HEK293 (cell line): ENCODE measurements at regions not wholly inside any gene's neighbourhood (a gene's known extent, or its start where the extent isn't known, plus 50 kb on each side); places are given as distances from the start of the nearest gene placed in this dataset.

Source experiments
- YY1 ChIP-seq: fragments of 450-650 bp; formaldehyde crosslinking; IDR thresholded peaks from 2 replicates; pipeline ENCODE4 v1.5.1; 2018; ENCODE audit warnings: missing biosample characterization, missing genetic modification characterization
- ZNF223 ChIP-seq: fragments of 450-650 bp; formaldehyde crosslinking; IDR thresholded peaks from 2 replicates; pipeline ENCODE4 v1.5.1; 2016; ENCODE audit warnings: missing biosample characterization, missing genetic modification characterization
- ZNF239 ChIP-seq: fragments of 450-650 bp; formaldehyde crosslinking; IDR thresholded peaks from 2 replicates; pipeline ENCODE4 v1.5.1; 2016; ENCODE audit warnings: missing biosample characterization, missing genetic modification characterization
- TF ChIP-seq, protein P1 (sequence below): fragments of 450-650 bp; formaldehyde crosslinking; IDR thresholded peaks from 2 replicates; pipeline ENCODE4 v1.5.1; 2016; ENCODE audit warnings: missing biosample characterization, missing genetic modification characterization
- TF ChIP-seq, protein P2 (sequence below): fragments of 450-650 bp; formaldehyde crosslinking; IDR thresholded peaks from 2 replicates; pipeline ENCODE4 v1.5.1; 2017; ENCODE audit warnings: missing biosample characterization, missing genetic modification characterization
- TF ChIP-seq, protein P3 (sequence below): fragments of 450-650 bp; formaldehyde crosslinking; IDR thresholded peaks from 2 replicates; pipeline ENCODE4 v1.5.1; 2016; ENCODE audit warnings: missing biosample characterization, missing genetic modification characterization

DNA sequence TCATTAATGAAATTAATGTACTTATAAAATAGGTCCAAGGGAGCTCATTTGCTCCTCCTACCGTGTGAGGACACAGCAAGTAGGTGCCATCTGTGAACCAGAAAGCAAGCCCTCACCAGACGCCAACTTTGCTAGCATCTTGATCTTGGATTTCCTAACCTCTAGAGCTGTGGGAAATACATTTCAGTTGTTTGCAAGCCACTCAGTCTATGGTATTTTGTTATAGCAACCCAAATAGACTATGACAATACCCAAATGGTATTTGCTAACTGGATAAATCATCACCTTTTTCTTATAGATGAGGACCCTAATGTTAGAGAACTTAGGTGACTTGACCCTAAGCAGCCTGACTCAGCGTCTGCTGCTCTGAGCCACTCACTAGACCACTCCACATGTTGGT is 379.6 kb downstream of the HRH4 start:
- TF ChIP-seq ZNF223 (no peak), ZNF239 (no peak), YY1 (tag by site-specific recombination) (no peak)
- TF ChIP-seq, protein P1, sequence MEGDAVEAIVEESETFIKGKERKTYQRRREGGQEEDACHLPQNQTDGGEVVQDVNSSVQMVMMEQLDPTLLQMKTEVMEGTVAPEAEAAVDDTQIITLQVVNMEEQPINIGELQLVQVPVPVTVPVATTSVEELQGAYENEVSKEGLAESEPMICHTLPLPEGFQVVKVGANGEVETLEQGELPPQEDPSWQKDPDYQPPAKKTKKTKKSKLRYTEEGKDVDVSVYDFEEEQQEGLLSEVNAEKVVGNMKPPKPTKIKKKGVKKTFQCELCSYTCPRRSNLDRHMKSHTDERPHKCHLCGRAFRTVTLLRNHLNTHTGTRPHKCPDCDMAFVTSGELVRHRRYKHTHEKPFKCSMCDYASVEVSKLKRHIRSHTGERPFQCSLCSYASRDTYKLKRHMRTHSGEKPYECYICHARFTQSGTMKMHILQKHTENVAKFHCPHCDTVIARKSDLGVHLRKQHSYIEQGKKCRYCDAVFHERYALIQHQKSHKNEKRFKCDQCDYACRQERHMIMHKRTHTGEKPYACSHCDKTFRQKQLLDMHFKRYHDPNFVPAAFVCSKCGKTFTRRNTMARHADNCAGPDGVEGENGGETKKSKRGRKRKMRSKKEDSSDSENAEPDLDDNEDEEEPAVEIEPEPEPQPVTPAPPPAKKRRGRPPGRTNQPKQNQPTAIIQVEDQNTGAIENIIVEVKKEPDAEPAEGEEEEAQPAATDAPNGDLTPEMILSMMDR (tag by site-specific recombination), result no peak
- TF ChIP-seq, protein P2, sequence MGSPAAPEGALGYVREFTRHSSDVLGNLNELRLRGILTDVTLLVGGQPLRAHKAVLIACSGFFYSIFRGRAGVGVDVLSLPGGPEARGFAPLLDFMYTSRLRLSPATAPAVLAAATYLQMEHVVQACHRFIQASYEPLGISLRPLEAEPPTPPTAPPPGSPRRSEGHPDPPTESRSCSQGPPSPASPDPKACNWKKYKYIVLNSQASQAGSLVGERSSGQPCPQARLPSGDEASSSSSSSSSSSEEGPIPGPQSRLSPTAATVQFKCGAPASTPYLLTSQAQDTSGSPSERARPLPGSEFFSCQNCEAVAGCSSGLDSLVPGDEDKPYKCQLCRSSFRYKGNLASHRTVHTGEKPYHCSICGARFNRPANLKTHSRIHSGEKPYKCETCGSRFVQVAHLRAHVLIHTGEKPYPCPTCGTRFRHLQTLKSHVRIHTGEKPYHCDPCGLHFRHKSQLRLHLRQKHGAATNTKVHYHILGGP (tag by site-specific recombination), result no peak
- TF ChIP-seq, protein P3, sequence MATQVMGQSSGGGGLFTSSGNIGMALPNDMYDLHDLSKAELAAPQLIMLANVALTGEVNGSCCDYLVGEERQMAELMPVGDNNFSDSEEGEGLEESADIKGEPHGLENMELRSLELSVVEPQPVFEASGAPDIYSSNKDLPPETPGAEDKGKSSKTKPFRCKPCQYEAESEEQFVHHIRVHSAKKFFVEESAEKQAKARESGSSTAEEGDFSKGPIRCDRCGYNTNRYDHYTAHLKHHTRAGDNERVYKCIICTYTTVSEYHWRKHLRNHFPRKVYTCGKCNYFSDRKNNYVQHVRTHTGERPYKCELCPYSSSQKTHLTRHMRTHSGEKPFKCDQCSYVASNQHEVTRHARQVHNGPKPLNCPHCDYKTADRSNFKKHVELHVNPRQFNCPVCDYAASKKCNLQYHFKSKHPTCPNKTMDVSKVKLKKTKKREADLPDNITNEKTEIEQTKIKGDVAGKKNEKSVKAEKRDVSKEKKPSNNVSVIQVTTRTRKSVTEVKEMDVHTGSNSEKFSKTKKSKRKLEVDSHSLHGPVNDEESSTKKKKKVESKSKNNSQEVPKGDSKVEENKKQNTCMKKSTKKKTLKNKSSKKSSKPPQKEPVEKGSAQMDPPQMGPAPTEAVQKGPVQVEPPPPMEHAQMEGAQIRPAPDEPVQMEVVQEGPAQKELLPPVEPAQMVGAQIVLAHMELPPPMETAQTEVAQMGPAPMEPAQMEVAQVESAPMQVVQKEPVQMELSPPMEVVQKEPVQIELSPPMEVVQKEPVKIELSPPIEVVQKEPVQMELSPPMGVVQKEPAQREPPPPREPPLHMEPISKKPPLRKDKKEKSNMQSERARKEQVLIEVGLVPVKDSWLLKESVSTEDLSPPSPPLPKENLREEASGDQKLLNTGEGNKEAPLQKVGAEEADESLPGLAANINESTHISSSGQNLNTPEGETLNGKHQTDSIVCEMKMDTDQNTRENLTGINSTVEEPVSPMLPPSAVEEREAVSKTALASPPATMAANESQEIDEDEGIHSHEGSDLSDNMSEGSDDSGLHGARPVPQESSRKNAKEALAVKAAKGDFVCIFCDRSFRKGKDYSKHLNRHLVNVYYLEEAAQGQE (tag by site-specific recombination), result no peak
